SK-N-MC (cell line): ENCODE measurements at regions not wholly inside any gene's neighbourhood (a gene's known extent, or its start where the extent isn't known, plus 50 kb on each side); places are given as distances from the start of the nearest gene placed in this dataset.
"Not testable (repeated sequence)": the region's sequence is repeated elsewhere in the genome, so short reads cannot be mapped to it uniquely, and the experiment has no call there.

Experiments used
- DNase-seq: peaks from one replicate; pipeline ENCODE4 v3.0.0-alpha.2; 2011; ENCODE audit warnings: low read depth, low spot score
- H3K27ac ChIP-seq: fragments of 200-600 bp; sonication (generic); 2 replicates; pipeline ENCODE4 v1.5.1; 2016; ENCODE audit warnings: mixed run types
- H3K36me3 ChIP-seq: fragments of 200-600 bp; sonication (generic); 2 replicates; pipeline ENCODE4 v1.6.1; 2017; ENCODE audit warnings: antibody characterized with exemption, low read length, mixed read lengths; ENCODE audit not compliant: insufficient read depth
- H3K4me3 ChIP-seq: fragments of 200-600 bp; sonication (generic); 2 replicates; pipeline ENCODE4 v1.5.1; 2016
- H3K9ac ChIP-seq: fragments of 200-600 bp; sonication (generic); 2 replicates; pipeline ENCODE4 v1.8.0; 2017; ENCODE audit warnings: mixed run types, mixed read lengths; ENCODE audit not compliant: insufficient read length
- H3K9me3 ChIP-seq: fragments of 200-600 bp; sonication (generic); 2 replicates; pipeline ENCODE4 v1.6.1; 2017; ENCODE audit warnings: low read depth, mild to moderate bottlenecking, antibody characterized with exemption, low read length, moderate library complexity, mixed read lengths
- EZH2 ChIP-seq: fragments of 200-600 bp; sonication (generic); IDR thresholded peaks from one replicate; pipeline ENCODE4 v1.6.1; 2017; ENCODE audit warnings: antibody characterized with exemption
- FOXP2 ChIP-seq: optimal IDR thresholded peaks from 2 replicates; pipeline ENCODE3; 2011; ENCODE audit warnings: mild to moderate bottlenecking, moderate library complexity; ENCODE audit not compliant: insufficient read depth; ENCODE audit errors: extremely low read length, control extremely low read depth
- POLR2AphosphoS5 ChIP-seq: IDR thresholded peaks from 2 replicates; pipeline ENCODE4 v1.6.1; 2012; ENCODE audit warnings: mild to moderate bottlenecking, low read depth, low read length, borderline replicate concordance

DNA sequence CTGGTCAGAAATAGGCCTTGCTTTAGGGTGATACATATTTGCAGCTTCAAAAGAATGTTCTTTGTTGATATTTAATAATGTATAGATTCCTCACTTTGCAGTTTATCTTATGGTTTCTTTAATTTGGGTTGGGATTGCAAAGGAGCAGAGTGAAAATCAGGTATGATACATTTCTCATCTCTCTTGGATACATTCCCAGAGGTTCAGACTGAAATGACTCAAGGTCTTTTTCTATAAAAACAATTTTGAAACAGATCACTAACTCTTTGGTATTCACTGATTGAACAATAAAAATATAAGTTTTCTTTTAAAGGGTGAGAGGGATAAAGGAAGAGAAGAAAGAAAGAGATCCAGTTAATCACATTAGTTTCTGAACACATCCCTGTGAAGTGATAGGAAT lies 606.5 kb upstream of the CAMK1G start:
- H3K27ac ChIP-seq = no peak overlapping the region
- H3K4me3 ChIP-seq = no peak overlapping the region
- H3K36me3 ChIP-seq = no peaks in the 10 kb centered on the region
- no peak overlapping the region for H3K9ac ChIP-seq
- TF ChIP-seq EZH2 (no peak), POLR2AphosphoS5 (no peak), FOXP2 (no peak)
- H3K9me3 ChIP-seq = no peaks in the 10 kb centered on the region
- DNase-seq = no peak

GRCh38 chr1:208977638-208978256 lies 605.8 kb upstream of the CAMK1G start:
- H3K9ac ChIP-seq = no peak overlapping the region
- H3K27ac ChIP-seq = no peak overlapping the region
- H3K9me3 ChIP-seq = no peaks in the 10 kb centered on the region
- DNase-seq = no peak
- no peaks in the 10 kb centered on the region for H3K36me3 ChIP-seq
- no peak for TF ChIP-seq POLR2AphosphoS5
- H3K4me3 ChIP-seq = no peak overlapping the region

- no peak for TF ChIP-seq FOXP2
- no peak for TF ChIP-seq EZH2
- TF ChIP-seq POLR2AphosphoS5 = no peak
Measured at GRCh38 chr1:208979776-208980175, 603.7 kb upstream of the CAMK1G start.

GRCh38 chr1:208980605-208981004 lies 602.9 kb upstream of the CAMK1G start:
- no peak overlapping the region for H3K27ac ChIP-seq
- no peak overlapping the region for H3K4me3 ChIP-seq
- H3K9ac ChIP-seq = no peak overlapping the region
- H3K36me3 ChIP-seq = no peaks in the 10 kb centered on the region
- no peaks in the 10 kb centered on the region for H3K9me3 ChIP-seq
- DNase-seq = no peak
- TF ChIP-seq POLR2AphosphoS5 (no peak), EZH2 (no peak), FOXP2 (no peak)

More at GRCh38 chr1:208979776-208980175, 603.7 kb upstream of the CAMK1G start:
- DNase-seq = no peak
- Histone ChIP-seq H3K9ac (no peak overlapping the region), H3K36me3 (no peaks in the 10 kb centered on the region), H3K27ac (no peak overlapping the region), H3K9me3 (no peaks in the 10 kb centered on the region), H3K4me3 (no peak overlapping the region)

DNA sequence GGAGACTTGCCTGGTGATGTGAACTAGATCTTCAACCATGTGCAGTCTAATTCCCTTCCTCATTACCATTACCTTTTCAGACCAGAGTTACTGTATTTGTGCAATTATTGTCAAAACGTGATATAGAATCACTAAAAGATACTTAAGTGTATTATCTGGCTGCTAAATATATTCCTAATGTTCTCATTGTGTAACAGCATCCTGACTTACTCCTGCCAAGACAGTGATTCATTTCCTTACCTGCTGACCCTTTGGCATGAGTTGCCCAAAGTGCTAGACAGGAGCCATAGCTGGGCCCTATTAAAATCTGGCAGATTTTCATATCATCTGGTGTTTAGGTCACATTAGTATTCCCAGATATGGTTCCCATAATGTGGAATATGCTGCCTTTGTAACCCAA lies 598.3 kb upstream of the CAMK1G start:
- Histone ChIP-seq H3K27ac (no peak overlapping the region), H3K36me3 (no peaks in the 10 kb centered on the region), H3K9me3 (no peaks in the 10 kb centered on the region), H3K9ac (no peak overlapping the region), H3K4me3 (no peak overlapping the region)
- no peak for TF ChIP-seq FOXP2
- no peak for TF ChIP-seq POLR2AphosphoS5
- TF ChIP-seq EZH2 = no peak
- DNase-seq = no peak

GRCh38 chr1:208988811-208989222 lies 594.7 kb upstream of the CAMK1G start:
- TF ChIP-seq FOXP2 = no peak
- TF ChIP-seq EZH2 = no peak
- no peak for TF ChIP-seq POLR2AphosphoS5
- H3K36me3 ChIP-seq = no peaks in the 10 kb centered on the region
- no peak overlapping the region for H3K27ac ChIP-seq
- no peak for DNase-seq
- no peak overlapping the region for H3K4me3 ChIP-seq
- no peak overlapping the region for H3K9ac ChIP-seq
- H3K9me3 ChIP-seq = no peaks in the 10 kb centered on the region

- DNase-seq = no peak
- H3K9me3 ChIP-seq = no peaks in the 10 kb centered on the region
- no peaks in the 10 kb centered on the region for H3K36me3 ChIP-seq
- TF ChIP-seq FOXP2 (no peak), POLR2AphosphoS5 (no peak), EZH2 (no peak)
- H3K4me3 ChIP-seq = no peak overlapping the region
- no peak overlapping the region for H3K9ac ChIP-seq
- no peak overlapping the region for H3K27ac ChIP-seq
Measured at GRCh38 chr1:208990456-208990855, 593.1 kb upstream of the CAMK1G start.

GRCh38 chr1:208997053-208997452 lies 586.5 kb upstream of the CAMK1G start:
- not testable (repeated sequence) for H3K9ac ChIP-seq, H3K4me3 ChIP-seq, H3K9me3 ChIP-seq, H3K27ac ChIP-seq, DNase-seq, H3K36me3 ChIP-seq

DNA sequence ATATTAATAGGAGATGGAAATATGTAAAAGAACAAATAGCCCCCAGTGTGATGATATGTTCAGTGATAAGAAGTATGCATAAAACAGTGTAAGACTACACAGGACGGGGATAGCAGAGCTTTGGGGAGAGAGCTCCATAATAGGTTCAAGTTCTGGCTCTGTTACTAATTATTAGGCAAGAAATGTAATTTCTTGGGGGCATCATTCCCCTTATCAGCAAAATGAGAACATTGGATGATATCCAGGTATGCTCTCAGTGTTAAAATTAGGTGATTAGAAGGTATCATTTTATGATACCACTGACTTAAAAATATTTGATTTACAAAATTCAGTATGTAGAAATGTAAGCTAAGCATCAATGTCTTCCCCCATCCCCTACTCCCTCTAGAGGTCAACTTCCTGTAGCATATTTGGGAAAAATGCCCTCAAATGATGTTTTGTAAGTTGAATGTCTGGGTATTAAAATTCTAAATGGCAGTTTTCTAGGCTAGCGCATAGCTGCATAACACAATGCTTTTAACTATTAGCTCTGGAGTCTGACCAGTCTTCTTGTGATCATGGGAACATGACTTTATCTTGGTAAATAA lies 585.7 kb upstream of the CAMK1G start:
- H3K4me3 ChIP-seq = no peak overlapping the region
- TF ChIP-seq EZH2 (no peak), FOXP2 (no peak), POLR2AphosphoS5 (no peak)
- no peak overlapping the region for H3K9ac ChIP-seq
- DNase-seq = no peak
- H3K36me3 ChIP-seq = no peaks in the 10 kb centered on the region
- no peaks in the 10 kb centered on the region for H3K9me3 ChIP-seq
- H3K27ac ChIP-seq = no peak overlapping the region
